ENCODE measurements at regions not wholly inside any gene's neighbourhood (a gene's known extent, or its start where the extent isn't known, plus 50 kb on each side); places are given as distances from the start of the nearest gene placed in this dataset.

DNA sequence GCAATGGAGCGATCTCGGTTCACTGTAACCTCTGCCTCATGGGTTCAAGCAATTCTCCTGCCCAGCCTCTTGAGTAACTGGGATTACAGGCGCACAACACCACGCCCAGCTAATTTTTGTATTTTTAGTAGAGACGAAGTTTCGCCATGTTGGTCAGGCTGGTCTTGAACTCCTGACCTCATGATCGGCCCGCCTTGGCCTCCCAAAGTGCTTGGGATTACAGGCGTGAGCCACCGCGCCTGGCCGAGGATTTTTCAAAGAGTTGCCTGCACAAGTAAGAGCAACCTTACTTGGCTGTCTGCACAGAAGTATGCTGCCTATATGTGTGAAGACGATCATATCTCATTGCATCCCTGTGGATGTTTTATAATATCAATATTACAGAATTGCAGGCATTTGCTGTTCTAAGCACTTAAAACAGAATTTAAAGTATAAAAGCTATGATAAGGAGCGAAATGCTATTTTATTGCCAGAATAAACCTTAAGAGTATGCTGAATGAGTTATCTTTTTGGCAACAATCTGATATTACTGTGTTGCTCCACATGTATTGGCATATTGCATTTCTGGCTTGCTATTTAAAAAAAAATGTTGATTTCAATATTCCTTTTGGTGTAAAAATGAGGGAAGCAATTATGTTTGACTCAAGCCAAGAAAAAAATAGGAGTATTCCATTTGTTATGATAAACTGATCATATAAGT, 379.4 kb upstream of the SEMA3D start:
- ATAC-seq (replicated peaks in 1 of 2) = no peak
- Mint-ChIP-seq H3K9me3 (peaks cover 2 to 3% of the 10 kb centered on the region in 2 donors), H3K27ac (no peak overlapping the region), H3K4me3 (no peak overlapping the region), H3K36me3 (ENCODE audit: insufficient read depth in 2 of 2) (no peaks in the 10 kb centered on the region), H3K27me3 (ENCODE audit: low read depth) (no peaks in the 10 kb centered on the region), H3K4me1 (ENCODE audit: low read depth) (no peaks in the 10 kb centered on the region)
- no peak for DNase-seq

DNA sequence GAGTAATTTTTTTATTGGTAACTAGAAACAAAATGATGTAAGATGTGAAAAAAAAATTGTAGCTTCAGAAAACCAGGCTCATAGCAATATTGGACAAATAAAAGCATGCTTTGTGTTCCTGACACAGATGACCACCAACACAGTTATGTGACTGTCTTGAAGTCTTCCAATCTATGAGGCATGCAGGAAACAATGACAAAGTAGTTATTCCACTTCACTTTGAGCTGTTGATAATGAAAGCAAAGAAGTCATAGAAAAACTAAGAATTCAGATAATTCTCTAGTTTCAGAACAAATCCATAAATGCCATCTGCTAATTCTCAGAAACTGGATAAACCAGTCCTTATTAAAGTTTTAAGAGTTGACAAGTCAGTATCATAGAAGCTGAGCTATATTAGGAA, 378.4 kb upstream of the SEMA3D start:
- Mint-ChIP-seq H3K4me1 (ENCODE audit: low read depth) (no peaks in the 10 kb centered on the region), H3K9me3 (peaks cover 2 to 3% of the 10 kb centered on the region in 2 donors), H3K27me3 (ENCODE audit: low read depth) (no peaks in the 10 kb centered on the region), H3K4me3 (no peak overlapping the region), H3K36me3 (ENCODE audit: insufficient read depth in 2 of 2) (no peaks in the 10 kb centered on the region), H3K27ac (no peak overlapping the region)
- DNase-seq (no peak), ATAC-seq (replicated peaks in 1 of 2) (no peak)

DNA sequence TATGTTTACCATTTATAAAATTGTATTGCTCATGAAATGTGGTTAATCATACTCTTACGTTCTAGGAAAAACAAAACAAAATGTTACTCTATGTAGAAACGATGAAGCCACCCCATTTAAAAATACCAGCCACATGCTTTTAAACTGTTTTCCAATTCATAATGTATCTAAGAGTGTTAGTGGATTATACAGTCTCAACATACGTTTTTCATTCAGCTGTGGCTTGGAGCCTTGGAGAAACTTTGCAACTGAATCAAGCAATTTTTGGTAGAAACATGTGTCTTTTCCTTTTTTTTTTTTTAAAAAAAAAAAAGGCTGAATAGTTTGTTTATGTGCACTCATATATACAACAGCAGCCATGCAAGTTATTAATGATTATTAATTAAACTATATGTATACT, 378.0 kb upstream of the SEMA3D start:
- Mint-ChIP-seq H3K27ac (no peak overlapping the region), H3K4me3 (no peak overlapping the region), H3K27me3 (ENCODE audit: low read depth) (no peaks in the 10 kb centered on the region), H3K4me1 (ENCODE audit: low read depth) (no peaks in the 10 kb centered on the region), H3K9me3 (peaks cover 2 to 3% of the 10 kb centered on the region in 2 donors), H3K36me3 (ENCODE audit: insufficient read depth in 2 of 2) (no peaks in the 10 kb centered on the region)
- DNase-seq (no peak), ATAC-seq (replicated peaks in 1 of 2) (no peak)

DNA sequence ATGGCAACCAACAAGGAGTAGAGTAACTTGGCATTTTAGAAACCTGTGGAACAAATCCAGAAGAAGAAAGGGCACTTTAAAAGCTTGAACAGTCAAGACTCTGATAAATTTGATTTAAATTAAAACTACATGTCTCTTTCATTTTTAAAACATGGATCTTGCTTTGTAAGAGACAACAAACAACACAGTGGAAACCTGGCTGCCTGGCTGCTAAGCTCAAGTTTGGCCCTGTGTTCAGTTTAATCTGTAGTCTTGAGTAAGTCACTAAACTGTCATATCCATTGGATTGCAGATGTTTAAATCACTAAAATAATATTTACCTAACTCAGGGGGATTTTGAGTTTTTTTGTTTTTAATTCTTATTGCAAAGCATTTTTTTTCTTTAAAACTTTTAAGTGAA, 374.9 kb upstream of the SEMA3D start:
- ATAC-seq (replicated peaks in 1 of 2) = no peak
- Mint-ChIP-seq H3K9me3 (peaks cover 0 to 3% of the 10 kb centered on the region in 2 donors), H3K27ac (no peak overlapping the region), H3K27me3 (ENCODE audit: low read depth) (no peaks in the 10 kb centered on the region), H3K36me3 (ENCODE audit: insufficient read depth in 2 of 2) (no peaks in the 10 kb centered on the region), H3K4me3 (no peak overlapping the region), H3K4me1 (ENCODE audit: low read depth) (no peaks in the 10 kb centered on the region)
- no peak for DNase-seq

DNA sequence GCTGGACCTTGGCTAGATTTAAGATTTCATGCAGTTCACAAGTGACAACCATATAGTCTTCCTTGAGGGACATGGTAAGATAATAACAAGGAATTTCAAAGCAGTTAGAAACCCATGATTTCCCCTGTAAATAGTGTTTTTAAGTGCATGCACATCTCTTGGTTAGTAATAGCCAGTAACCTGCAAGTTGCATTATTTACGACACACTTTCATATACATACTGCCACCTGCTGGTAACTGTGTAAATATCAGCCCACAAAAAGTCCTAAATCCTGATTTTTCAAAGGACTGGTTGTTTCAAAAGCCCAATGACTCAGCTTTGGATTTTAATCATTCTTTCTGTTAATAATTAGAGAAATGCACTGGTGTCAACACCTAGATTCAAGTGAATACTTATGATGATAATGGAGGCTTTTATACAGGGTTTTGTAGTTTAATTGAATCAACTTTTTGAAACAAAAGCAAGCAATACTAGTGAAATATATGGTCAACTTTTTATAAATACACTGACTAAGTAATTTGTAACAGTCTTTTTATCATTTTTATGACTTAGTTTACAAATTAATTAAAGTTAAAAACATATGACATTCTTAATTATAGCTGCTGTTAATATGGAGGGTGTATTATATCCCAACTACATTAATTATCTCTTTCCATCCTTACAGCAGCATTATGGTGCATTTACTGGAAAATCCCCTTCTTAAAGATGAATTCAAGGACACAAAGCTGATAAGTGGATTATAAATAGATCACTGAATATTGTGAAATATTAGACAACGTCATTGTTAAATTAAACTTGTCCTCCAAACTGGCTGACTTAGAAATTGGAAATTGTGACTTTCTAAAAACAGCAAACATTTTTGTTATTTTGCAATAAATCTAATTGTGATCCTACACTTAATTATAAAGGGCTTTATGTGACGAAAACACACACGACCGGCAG, 367.7 kb upstream of the SEMA3D start:
- Mint-ChIP-seq H3K9me3 (no peaks in the 10 kb centered on the region), H3K27me3 (ENCODE audit: low read depth) (no peaks in the 10 kb centered on the region), H3K4me1 (ENCODE audit: low read depth) (no peaks in the 10 kb centered on the region), H3K27ac (no peak overlapping the region), H3K36me3 (ENCODE audit: insufficient read depth in 2 of 2) (no peaks in the 10 kb centered on the region), H3K4me3 (no peak overlapping the region)
- no peak for ATAC-seq (replicated peaks in 1 of 2)
- peak in 1 of 2 donors; percentile 7 for DNase-seq

DNA sequence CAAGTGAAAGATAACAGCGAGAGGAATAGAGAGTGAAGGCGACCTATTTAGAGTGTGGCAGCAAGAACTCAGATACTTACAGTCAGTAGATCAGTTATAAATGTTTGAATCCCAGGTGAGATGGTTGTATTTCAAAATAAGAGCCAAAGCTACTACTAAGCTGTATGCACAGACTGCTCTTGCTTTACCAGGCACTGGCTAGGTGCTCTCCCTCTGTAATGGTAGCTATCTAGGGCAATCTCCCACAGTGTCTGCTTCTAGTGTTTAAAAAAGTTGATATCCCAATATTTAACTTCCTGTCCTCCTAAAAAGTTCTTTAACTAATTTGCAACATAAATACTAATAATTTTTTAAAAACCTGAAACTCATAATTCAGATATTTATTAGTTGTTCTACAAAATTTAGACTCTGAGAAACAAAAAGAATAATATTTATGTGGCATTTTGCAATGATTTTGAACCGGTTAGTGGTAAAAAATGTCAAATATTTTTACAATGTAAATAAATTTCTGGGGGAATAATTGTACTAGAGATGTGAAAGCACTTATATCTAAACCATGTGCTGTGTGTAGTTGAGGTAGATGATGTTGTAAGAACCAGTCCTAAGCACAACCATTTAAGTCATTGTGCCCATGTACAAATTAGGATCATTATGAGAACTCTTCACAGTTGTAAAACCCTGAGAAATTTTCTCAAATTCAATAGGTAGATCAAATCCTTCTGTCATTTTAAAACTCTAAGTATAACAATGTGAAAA, 349.3 kb upstream of the SEMA3D start:
- peaks cover 0 to 1% of the 10 kb centered on the region in 2 donors for H3K36me3 Mint-ChIP-seq (ENCODE audit: insufficient read depth in 2 of 2)
- H3K4me1 Mint-ChIP-seq (ENCODE audit: low read depth) = no peaks in the 10 kb centered on the region
- H3K27me3 Mint-ChIP-seq (ENCODE audit: low read depth) = no peaks in the 10 kb centered on the region
- H3K4me3 Mint-ChIP-seq = no peak overlapping the region
- H3K9me3 Mint-ChIP-seq = peaks cover 0 to 3% of the 10 kb centered on the region in 2 donors
- ATAC-seq (replicated peaks in 1 of 2) (no peak), DNase-seq (no peak)
- H3K27ac Mint-ChIP-seq = no peak overlapping the region

DNA sequence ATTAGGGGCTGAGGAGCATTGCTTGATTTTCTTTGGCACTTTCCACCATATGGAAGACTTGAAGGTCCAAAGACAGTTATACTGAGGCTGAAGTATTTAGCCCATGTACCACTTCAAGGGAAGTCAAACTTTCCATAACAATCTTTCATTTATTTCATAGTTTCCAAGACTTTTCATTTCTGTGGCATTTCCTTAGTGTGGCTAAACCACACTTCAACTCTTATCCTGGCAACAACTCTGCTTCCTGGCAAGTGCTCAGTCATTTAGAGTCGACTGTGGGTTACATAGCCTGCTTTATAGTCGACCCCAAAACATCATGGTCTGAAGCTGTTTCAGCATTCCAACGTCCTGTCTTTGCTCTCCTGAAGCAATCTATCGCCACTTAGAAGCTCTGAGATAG, 343.0 kb upstream of the SEMA3D start:
- ATAC-seq (replicated peaks in 1 of 2) (no peak), DNase-seq (no peak)
- Mint-ChIP-seq H3K9me3 (peaks cover 0 to 2% of the 10 kb centered on the region in 2 donors), H3K27me3 (ENCODE audit: low read depth) (no peaks in the 10 kb centered on the region), H3K27ac (no peak overlapping the region), H3K4me1 (ENCODE audit: low read depth) (no peaks in the 10 kb centered on the region), H3K4me3 (no peak overlapping the region), H3K36me3 (ENCODE audit: insufficient read depth in 2 of 2) (no peaks in the 10 kb centered on the region)

DNA sequence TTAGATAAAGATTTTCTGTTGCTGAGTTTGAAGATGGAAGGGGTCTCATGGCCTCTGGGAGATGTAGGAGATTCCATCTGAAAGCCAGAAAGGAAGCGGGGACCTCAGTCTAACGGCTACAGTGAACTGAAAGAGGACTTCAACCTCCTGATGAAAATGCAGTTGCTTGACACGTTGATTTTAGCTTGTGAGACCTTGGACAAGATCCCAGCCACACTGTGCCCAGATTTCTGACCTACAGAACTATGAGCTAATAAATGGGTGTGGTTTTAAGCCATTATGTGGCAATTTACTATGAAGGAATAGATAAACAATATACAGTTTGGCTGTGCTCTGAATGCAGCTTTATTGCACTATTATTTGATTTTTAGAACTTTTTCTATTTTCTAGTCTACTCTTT, 342.3 kb upstream of the SEMA3D start:
- no peak overlapping the region for H3K27ac Mint-ChIP-seq
- ATAC-seq (replicated peaks in 1 of 2) (no peak), DNase-seq (no peak)
- peaks cover 0 to 2% of the 10 kb centered on the region in 2 donors for H3K9me3 Mint-ChIP-seq
- H3K4me1 Mint-ChIP-seq (ENCODE audit: low read depth) = no peaks in the 10 kb centered on the region
- H3K4me3 Mint-ChIP-seq = no peak overlapping the region
- no peaks in the 10 kb centered on the region for H3K27me3 Mint-ChIP-seq (ENCODE audit: low read depth)
- H3K36me3 Mint-ChIP-seq (ENCODE audit: insufficient read depth in 2 of 2) = no peaks in the 10 kb centered on the region

DNA sequence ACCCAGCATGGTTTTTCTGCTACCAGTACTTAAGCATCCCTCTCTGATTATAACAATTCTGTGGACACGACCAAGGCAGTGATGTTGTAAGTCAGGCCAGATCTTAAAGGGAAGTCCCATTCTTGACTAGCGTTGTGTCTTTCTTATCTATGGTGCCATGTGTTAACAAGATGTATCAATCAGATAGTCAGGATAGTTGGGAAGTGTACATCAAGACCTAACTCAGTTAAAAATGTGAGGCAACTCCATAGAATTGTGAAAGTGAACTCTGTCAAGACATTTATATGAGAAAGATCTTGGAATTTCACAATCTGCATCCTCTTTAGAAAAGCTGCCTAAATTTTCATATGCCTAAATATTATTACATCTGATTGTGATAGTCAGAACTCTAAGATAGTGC, 341.7 kb upstream of the SEMA3D start:
- ATAC-seq (replicated peaks in 1 of 2) (no peak), DNase-seq (no peak)
- Mint-ChIP-seq H3K4me1 (ENCODE audit: low read depth) (no peaks in the 10 kb centered on the region), H3K4me3 (no peak overlapping the region), H3K36me3 (ENCODE audit: insufficient read depth in 2 of 2) (no peaks in the 10 kb centered on the region), H3K27me3 (ENCODE audit: low read depth) (no peaks in the 10 kb centered on the region), H3K9me3 (peaks cover 0 to 2% of the 10 kb centered on the region in 2 donors), H3K27ac (no peak overlapping the region)

DNA sequence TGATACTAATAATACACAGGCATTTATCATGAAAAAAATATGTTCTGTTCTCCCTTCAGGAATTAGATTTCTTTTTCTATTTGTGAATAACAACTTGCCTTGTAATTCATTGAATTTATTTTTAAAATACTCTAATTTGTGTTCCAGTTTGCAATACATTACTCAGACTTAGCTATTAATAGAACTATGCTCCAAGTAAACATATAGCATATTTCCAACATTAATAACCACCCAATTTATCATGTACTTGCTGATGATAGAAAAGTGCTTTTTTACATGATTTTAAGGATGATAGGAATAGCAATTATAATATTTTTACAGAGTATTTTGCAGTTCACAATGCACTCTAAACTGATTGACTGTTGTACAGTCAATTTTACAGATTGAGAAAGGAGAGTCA, 338.8 kb upstream of the SEMA3D start:
- Mint-ChIP-seq H3K4me1 (ENCODE audit: low read depth) (no peaks in the 10 kb centered on the region), H3K4me3 (no peak overlapping the region)

DNA sequence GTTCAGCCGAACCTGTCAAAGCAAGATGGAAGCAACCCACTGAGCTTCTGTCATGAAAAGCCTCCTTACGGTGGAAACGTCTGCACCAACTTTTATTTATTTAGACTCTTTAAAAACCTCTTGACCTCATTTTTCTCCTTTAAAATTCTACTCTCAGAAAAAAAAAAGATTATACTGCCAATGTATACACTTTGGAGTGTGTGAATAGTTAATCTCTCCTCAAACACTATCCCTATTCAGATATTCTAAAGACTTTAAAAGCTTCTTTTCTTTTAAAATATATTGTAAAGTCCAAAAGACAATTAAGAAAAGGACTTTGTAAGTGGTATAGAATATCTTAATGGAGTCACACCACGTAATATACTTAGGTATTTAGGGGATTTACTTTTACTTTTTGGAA, 335.2 kb upstream of the SEMA3D start:
- Mint-ChIP-seq H3K9me3 (peaks cover 0 to 2% of the 10 kb centered on the region in 2 donors), H3K4me1 (ENCODE audit: low read depth) (no peaks in the 10 kb centered on the region), H3K4me3 (no peak overlapping the region), H3K27ac (no peak overlapping the region), H3K36me3 (ENCODE audit: insufficient read depth in 2 of 2) (no peaks in the 10 kb centered on the region), H3K27me3 (ENCODE audit: low read depth) (no peaks in the 10 kb centered on the region)
- ATAC-seq (replicated peaks in 1 of 2) (no peak), DNase-seq (no peak)

More for the DNA sequence above, 338.8 kb upstream of the SEMA3D start:
- no peak for ATAC-seq (replicated peaks in 1 of 2)
- H3K9me3 Mint-ChIP-seq = peaks cover 0 to 2% of the 10 kb centered on the region in 2 donors
- H3K27me3 Mint-ChIP-seq (ENCODE audit: low read depth) = no peaks in the 10 kb centered on the region
- H3K27ac Mint-ChIP-seq = no peak overlapping the region
- no peaks in the 10 kb centered on the region for H3K36me3 Mint-ChIP-seq (ENCODE audit: insufficient read depth in 2 of 2)
- DNase-seq = no peak

DNA sequence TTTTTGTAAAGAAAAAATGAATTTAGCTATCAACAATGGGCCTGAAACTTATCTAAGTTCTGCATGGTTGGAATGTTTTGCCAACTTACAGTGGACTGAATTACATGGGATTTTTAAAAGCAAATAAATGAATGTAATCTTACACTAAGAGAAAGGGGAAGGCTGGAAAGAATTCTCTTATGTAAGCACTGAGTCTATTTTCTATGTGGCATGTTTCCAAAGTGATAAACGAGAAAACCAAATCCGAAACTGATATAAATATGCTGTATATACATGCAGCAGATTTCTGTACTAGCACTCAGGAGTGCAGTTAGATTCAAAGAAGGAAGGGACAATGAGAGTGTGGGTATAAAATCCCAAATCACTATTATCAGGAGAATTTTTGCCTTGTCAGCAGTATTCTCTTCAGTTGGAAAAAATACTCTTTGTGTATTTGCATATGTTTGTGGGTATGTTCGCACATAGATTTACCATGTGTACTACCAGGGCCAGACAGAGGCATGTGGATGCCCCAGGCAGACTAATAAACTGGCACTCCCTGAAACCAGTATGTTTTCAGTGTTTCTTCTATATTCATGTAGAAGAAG, 334.3 kb upstream of the SEMA3D start:
- Mint-ChIP-seq H3K4me1 (ENCODE audit: low read depth) (no peaks in the 10 kb centered on the region), H3K27ac (no peak overlapping the region), H3K27me3 (ENCODE audit: low read depth) (no peaks in the 10 kb centered on the region), H3K4me3 (no peak overlapping the region), H3K36me3 (ENCODE audit: insufficient read depth in 2 of 2) (no peaks in the 10 kb centered on the region), H3K9me3 (no peaks in the 10 kb centered on the region)
- no peak for DNase-seq
- ATAC-seq (replicated peaks in 1 of 2) = no peak

DNA sequence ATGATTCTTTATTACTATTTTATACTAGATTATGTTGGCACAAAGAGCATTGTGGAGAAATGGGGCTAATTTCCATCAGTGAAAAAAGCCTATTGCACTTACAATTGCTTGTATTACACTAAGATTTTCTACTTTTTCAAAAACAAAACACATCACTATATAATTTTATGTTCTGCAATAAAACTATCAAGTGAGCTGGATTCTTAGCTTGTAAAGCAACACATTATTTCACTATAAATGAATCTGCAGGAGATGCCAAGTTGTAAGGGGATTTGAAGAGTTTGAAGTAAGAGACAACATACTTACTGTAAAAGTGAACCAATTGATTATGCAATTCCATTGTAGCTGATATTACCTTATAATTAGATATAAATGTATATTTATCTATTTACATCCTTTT, 333.3 kb upstream of the SEMA3D start:
- DNase-seq (no peak), ATAC-seq (replicated peaks in 1 of 2) (no peak)
- Mint-ChIP-seq H3K27ac (no peak overlapping the region), H3K4me1 (ENCODE audit: low read depth) (no peaks in the 10 kb centered on the region), H3K9me3 (no peaks in the 10 kb centered on the region), H3K4me3 (no peak overlapping the region), H3K36me3 (ENCODE audit: insufficient read depth in 2 of 2) (no peaks in the 10 kb centered on the region), H3K27me3 (ENCODE audit: low read depth) (no peaks in the 10 kb centered on the region)

Data from activated T-cell treated with anti-CD3 and anti-CD28 coated beads, Interleukin-2, amount 50 U/mL, for 72 hours (primary cell).